ENCODE measurements at regions not wholly inside any gene's neighbourhood (a gene's known extent, or its start where the extent isn't known, plus 50 kb on each side); places are given as distances from the start of the nearest gene placed in this dataset.

DNA sequence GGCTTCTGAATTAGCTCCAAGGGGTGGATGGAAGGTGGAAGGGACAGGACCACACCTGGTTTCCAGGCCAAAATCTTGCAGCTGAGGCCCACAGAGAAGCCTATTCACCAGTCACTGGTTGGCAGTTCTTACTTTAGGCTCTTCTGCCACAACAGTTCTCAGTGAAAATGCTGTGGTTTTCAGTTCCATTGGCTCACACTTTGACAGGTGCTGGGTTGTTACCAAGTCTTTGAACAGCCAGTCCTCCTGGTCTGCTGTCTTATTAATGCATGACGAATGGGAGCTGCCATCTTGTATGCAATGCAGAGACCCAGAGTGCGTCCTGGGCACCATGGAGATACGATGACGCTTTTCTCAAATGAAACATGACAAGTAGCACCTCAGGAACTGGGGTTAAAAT, 232.0 kb upstream of the ZBED5 start:
- H3K9me3 ChIP-seq (ENCODE audit: control insufficient read depth in 2 of 2, insufficient read depth in 1 of 2, low read depth in 1 of 2, low read length in 1 of 2), result peaks cover 0 to 4% of the 10 kb centered on the region in 2 donors
- no peak overlapping the region for H3K4me3 ChIP-seq (ENCODE audit: low read depth in 1 of 2, low read length in 2 of 2)
- no peak overlapping the region for H3K27ac ChIP-seq (ENCODE audit: low read depth in 2 of 2, low read length in 1 of 2)
- 95 to 96% methylated on average over 4 of the region's 4 CpGs for WGBS, 2 donors
- H3K4me1 ChIP-seq (ENCODE audit: control insufficient read depth in 2 of 2, insufficient read depth in 2 of 2, low read length in 1 of 2), result no peaks in the 10 kb centered on the region
- no peaks in the 10 kb centered on the region for H3K27me3 ChIP-seq (ENCODE audit: control insufficient read depth in 1 of 2, insufficient read depth in 2 of 2, low read length in 2 of 2)
- no peaks in the 10 kb centered on the region for H3K36me3 ChIP-seq (ENCODE audit: control insufficient read depth in 2 of 2, insufficient read depth in 2 of 2, low read length in 1 of 2)

DNA sequence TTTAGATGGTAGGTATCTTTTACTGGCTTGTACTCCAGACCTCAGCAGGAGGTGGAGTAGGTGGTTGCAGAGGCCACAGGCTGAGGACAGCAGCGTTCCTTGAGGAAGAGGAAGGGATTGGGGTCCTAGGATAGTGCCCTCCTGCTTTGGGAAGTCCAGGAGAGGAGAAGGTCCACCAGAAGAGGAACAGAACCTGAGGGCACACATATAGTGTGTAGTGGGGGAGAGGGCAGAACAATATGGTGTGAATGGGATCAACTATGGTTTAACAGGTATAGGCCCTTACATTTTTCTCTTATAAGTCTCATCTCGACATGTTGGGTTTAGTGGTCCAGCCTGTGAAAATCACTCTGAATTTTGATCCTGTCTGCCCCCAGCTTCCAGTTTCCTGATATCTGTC, 229.1 kb upstream of the ZBED5 start:
- H3K4me3 ChIP-seq (ENCODE audit: low read depth in 1 of 2, low read length in 2 of 2), result no peak overlapping the region
- peaks cover 0 to 4% of the 10 kb centered on the region in 2 donors for H3K9me3 ChIP-seq (ENCODE audit: control insufficient read depth in 2 of 2, insufficient read depth in 1 of 2, low read depth in 1 of 2, low read length in 1 of 2)
- no peak overlapping the region for H3K27ac ChIP-seq (ENCODE audit: low read depth in 2 of 2, low read length in 1 of 2)
- H3K36me3 ChIP-seq (ENCODE audit: control insufficient read depth in 2 of 2, insufficient read depth in 2 of 2, low read length in 1 of 2), result no peaks in the 10 kb centered on the region
- no peaks in the 10 kb centered on the region for H3K4me1 ChIP-seq (ENCODE audit: control insufficient read depth in 2 of 2, insufficient read depth in 2 of 2, low read length in 1 of 2)
- 93 to 94% methylated on average over 2 of the region's 2 CpGs for WGBS, 2 donors
- no peaks in the 10 kb centered on the region for H3K27me3 ChIP-seq (ENCODE audit: control insufficient read depth in 1 of 2, insufficient read depth in 2 of 2, low read length in 2 of 2)

DNA sequence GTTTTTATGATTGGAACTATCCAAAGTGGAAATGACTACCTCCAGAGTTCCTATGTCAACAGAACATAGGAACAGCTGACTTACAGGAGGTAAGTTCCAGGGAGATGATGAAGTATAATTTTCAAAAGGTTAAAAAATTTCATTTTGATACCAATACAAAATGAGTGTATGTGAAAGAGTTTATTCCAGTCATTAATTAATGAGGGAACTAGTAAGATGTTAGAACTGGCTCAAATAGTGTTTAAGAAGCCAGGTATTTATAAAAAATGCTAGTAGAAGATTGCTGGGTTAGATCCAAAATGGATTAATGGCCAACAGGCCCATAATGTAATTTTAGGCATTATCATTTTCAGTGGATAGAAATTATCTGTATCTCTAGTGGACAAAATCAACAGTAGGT, 227.7 kb upstream of the ZBED5 start:
- Histone ChIP-seq H3K27ac (ENCODE audit: low read depth in 2 of 2, low read length in 1 of 2) (no peak overlapping the region), H3K9me3 (ENCODE audit: control insufficient read depth in 2 of 2, insufficient read depth in 1 of 2, low read depth in 1 of 2, low read length in 1 of 2) (no peaks in the 10 kb centered on the region), H3K36me3 (ENCODE audit: control insufficient read depth in 2 of 2, insufficient read depth in 2 of 2, low read length in 1 of 2) (no peaks in the 10 kb centered on the region), H3K27me3 (ENCODE audit: control insufficient read depth in 1 of 2, insufficient read depth in 2 of 2, low read length in 2 of 2) (no peaks in the 10 kb centered on the region), H3K4me1 (ENCODE audit: control insufficient read depth in 2 of 2, insufficient read depth in 2 of 2, low read length in 1 of 2) (no peaks in the 10 kb centered on the region), H3K4me3 (ENCODE audit: low read depth in 1 of 2, low read length in 2 of 2) (no peak overlapping the region)

DNA sequence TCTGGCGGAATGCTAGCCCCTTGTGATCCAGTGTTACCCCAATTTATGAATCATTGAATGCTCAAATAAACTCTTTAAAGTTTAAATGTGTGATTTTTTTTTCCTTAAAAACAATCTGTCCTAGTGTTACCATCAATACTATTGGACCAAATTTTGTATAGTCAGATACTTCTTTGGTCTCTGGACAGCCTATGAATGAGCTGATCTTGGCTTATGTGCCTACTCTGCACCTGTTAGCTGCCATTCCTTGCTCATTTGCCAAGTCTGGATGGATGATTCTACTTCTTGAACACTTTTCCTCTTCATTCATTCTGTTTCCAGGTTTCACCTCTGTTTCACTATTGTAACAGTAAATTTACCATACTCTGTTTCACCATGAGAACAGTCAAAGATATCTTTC, 226.5 kb upstream of the ZBED5 start:
- 84 to 89% methylated on average over 1 of the region's 1 CpG for WGBS, 2 donors

DNA sequence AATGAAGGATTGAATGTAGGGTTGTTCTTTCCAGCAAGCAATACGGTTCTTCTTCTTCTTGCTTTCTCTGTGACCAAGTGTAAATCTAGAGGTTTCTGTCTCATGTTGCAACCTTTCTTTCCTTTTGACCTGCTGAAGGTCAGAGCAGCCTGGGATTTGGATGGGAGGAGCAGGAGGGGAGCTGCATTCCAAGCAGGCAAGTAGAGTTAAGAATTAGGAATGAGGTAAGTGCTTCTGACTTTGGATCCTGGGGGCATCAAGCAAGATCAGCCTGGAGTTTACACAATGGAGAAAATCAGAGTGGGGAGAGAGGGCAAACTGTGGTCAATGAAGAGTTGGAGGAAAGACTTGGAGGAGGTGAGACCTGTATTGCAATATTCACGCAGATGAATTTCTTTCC, 225.6 kb upstream of the ZBED5 start:
- 92 to 94% methylated on average over 2 of the region's 2 CpGs for WGBS, 2 donors
- Histone ChIP-seq H3K9me3 (ENCODE audit: control insufficient read depth in 2 of 2, insufficient read depth in 1 of 2, low read depth in 1 of 2, low read length in 1 of 2) (no peaks in the 10 kb centered on the region), H3K4me3 (ENCODE audit: low read depth in 1 of 2, low read length in 2 of 2) (no peak overlapping the region), H3K36me3 (ENCODE audit: control insufficient read depth in 2 of 2, insufficient read depth in 2 of 2, low read length in 1 of 2) (no peaks in the 10 kb centered on the region), H3K4me1 (ENCODE audit: control insufficient read depth in 2 of 2, insufficient read depth in 2 of 2, low read length in 1 of 2) (no peaks in the 10 kb centered on the region), H3K27me3 (ENCODE audit: control insufficient read depth in 1 of 2, insufficient read depth in 2 of 2, low read length in 2 of 2) (no peaks in the 10 kb centered on the region), H3K27ac (ENCODE audit: low read depth in 2 of 2, low read length in 1 of 2) (no peak overlapping the region)

More for the DNA sequence above, 226.5 kb upstream of the ZBED5 start:
- no peaks in the 10 kb centered on the region for H3K9me3 ChIP-seq (ENCODE audit: control insufficient read depth in 2 of 2, insufficient read depth in 1 of 2, low read depth in 1 of 2, low read length in 1 of 2)
- H3K4me3 ChIP-seq (ENCODE audit: low read depth in 1 of 2, low read length in 2 of 2), result no peak overlapping the region
- H3K27ac ChIP-seq (ENCODE audit: low read depth in 2 of 2, low read length in 1 of 2), result no peak overlapping the region
- H3K36me3 ChIP-seq (ENCODE audit: control insufficient read depth in 2 of 2, insufficient read depth in 2 of 2, low read length in 1 of 2), result no peaks in the 10 kb centered on the region
- H3K27me3 ChIP-seq (ENCODE audit: control insufficient read depth in 1 of 2, insufficient read depth in 2 of 2, low read length in 2 of 2), result no peaks in the 10 kb centered on the region
- no peaks in the 10 kb centered on the region for H3K4me1 ChIP-seq (ENCODE audit: control insufficient read depth in 2 of 2, insufficient read depth in 2 of 2, low read length in 1 of 2)

DNA sequence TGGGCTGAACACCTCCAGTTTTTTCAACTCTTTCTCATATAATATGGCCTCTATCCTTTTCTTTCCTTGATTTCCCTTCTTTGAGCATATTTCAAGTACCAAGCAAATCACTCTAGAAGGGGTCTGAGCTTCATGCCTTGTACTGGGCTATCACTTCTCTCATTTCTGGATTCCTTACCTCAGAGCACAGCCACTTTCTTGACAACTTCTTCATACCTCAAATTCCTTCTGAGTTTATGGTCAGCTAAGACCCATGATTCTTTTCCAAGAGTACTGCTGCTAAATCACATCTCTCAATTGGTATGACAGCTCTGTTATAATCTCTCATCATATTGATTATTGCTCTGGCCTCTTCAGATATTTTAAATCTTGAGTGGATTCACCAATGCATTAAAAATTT, 224.8 kb upstream of the ZBED5 start:
- Histone ChIP-seq H3K27ac (ENCODE audit: low read depth in 2 of 2, low read length in 1 of 2) (no peak overlapping the region), H3K4me3 (ENCODE audit: low read depth in 1 of 2, low read length in 2 of 2) (no peak overlapping the region), H3K27me3 (ENCODE audit: control insufficient read depth in 1 of 2, insufficient read depth in 2 of 2, low read length in 2 of 2) (no peaks in the 10 kb centered on the region), H3K4me1 (ENCODE audit: control insufficient read depth in 2 of 2, insufficient read depth in 2 of 2, low read length in 1 of 2) (no peaks in the 10 kb centered on the region), H3K36me3 (ENCODE audit: control insufficient read depth in 2 of 2, insufficient read depth in 2 of 2, low read length in 1 of 2) (no peaks in the 10 kb centered on the region), H3K9me3 (ENCODE audit: control insufficient read depth in 2 of 2, insufficient read depth in 1 of 2, low read depth in 1 of 2, low read length in 1 of 2) (no peaks in the 10 kb centered on the region)

DNA sequence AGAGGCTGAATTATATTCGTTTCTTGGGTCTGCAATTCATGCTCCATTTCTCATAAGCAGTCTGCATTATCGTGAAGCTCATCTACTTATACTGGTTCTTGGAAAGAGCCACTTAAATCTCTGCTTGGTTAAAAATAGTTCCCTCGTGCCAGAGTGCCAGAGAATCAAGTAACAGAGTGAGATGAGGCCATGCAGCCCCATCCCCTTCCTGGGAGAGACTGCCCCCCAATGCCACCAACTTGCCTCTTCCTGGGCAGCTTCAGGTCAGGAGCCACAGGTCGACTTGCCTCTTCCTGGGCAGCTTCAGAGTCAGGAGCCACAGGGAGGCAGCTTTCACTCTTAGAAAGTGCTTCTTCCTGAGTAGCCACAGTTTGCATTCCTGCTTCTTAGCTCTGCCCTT, 223.9 kb upstream of the ZBED5 start:
- Histone ChIP-seq H3K36me3 (ENCODE audit: control insufficient read depth in 2 of 2, insufficient read depth in 2 of 2, low read length in 1 of 2) (no peaks in the 10 kb centered on the region), H3K27ac (ENCODE audit: low read depth in 2 of 2, low read length in 1 of 2) (no peak overlapping the region), H3K4me3 (ENCODE audit: low read depth in 1 of 2, low read length in 2 of 2) (no peak overlapping the region), H3K27me3 (ENCODE audit: control insufficient read depth in 1 of 2, insufficient read depth in 2 of 2, low read length in 2 of 2) (no peaks in the 10 kb centered on the region), H3K4me1 (ENCODE audit: control insufficient read depth in 2 of 2, insufficient read depth in 2 of 2, low read length in 1 of 2) (no peaks in the 10 kb centered on the region), H3K9me3 (ENCODE audit: control insufficient read depth in 2 of 2, insufficient read depth in 1 of 2, low read depth in 1 of 2, low read length in 1 of 2) (no peaks in the 10 kb centered on the region)
- WGBS, 2 donors, result 38 to 47% methylated on average over 4 of the region's 4 CpGs

DNA sequence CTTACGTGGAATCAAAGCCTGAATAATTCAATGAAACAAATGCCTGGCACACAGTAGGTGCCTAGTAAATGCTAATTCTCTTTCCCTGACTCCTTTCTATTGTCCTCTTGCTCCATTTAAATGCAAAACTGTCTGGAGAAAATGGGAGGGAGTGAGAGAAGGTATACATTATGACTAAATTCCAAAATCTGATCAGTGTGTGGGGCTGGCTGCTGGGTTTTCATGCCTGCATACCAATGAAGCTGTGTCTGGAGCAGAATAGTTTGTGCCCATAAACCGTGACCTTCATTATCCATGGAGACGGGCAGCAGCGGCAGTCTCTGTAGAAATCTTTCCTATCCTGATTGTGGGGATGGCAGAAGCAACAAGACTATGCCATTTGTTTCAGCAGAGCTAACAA, 223.4 kb upstream of the ZBED5 start:
- H3K36me3 ChIP-seq (ENCODE audit: control insufficient read depth in 2 of 2, insufficient read depth in 2 of 2, low read length in 1 of 2), result no peaks in the 10 kb centered on the region
- 70 to 80% methylated on average over 4 of the region's 4 CpGs for WGBS, 2 donors

DNA sequence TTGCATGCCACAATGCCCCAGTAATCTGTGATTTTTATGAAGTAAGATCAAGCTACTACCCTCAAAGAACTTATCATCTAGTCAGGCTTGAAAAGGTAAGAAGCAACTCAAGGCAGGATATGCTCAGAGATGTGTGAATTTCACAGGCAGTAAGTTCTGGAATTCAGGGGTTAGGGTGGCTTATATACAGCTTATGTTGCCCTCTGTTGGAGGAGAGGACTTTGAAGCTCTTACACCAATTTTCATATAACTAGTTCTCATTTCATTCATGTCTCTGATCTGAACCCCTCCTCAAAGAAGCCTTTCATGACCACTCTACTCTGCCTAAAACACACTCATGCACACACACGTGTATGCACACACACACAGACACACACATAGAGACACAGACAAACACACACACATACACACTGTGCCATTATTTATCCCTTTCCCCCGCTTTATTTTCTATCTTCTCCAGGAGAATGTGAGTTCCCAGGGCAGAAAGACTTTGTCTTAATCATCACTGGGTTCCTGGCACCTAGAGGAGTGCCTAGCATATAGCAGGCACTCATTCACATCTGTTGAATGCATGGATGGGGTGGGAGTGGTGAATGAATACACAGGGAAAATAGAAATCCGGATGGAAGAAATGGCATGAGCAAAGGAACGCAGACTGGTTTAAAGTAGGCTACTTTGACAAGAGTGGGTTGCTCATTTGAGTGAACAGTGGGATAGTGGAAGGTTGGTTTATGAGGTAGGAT, 220.7 kb upstream of the ZBED5 start:
- Histone ChIP-seq H3K27ac (ENCODE audit: low read depth in 2 of 2, low read length in 1 of 2) (no peak overlapping the region), H3K4me1 (ENCODE audit: control insufficient read depth in 2 of 2, insufficient read depth in 2 of 2, low read length in 1 of 2) (no peaks in the 10 kb centered on the region), H3K36me3 (ENCODE audit: control insufficient read depth in 2 of 2, insufficient read depth in 2 of 2, low read length in 1 of 2) (no peaks in the 10 kb centered on the region), H3K4me3 (ENCODE audit: low read depth in 1 of 2, low read length in 2 of 2) (no peak overlapping the region), H3K27me3 (ENCODE audit: control insufficient read depth in 1 of 2, insufficient read depth in 2 of 2, low read length in 2 of 2) (no peaks in the 10 kb centered on the region), H3K9me3 (ENCODE audit: control insufficient read depth in 2 of 2, insufficient read depth in 1 of 2, low read depth in 1 of 2, low read length in 1 of 2) (no peaks in the 10 kb centered on the region)
- WGBS, 2 donors, result 94% methylated on average over 4 of the region's 4 CpGs

More for the DNA sequence above, 223.4 kb upstream of the ZBED5 start:
- no peak overlapping the region for H3K4me3 ChIP-seq (ENCODE audit: low read depth in 1 of 2, low read length in 2 of 2)
- no peaks in the 10 kb centered on the region for H3K9me3 ChIP-seq (ENCODE audit: control insufficient read depth in 2 of 2, insufficient read depth in 1 of 2, low read depth in 1 of 2, low read length in 1 of 2)
- no peaks in the 10 kb centered on the region for H3K4me1 ChIP-seq (ENCODE audit: control insufficient read depth in 2 of 2, insufficient read depth in 2 of 2, low read length in 1 of 2)
- H3K27me3 ChIP-seq (ENCODE audit: control insufficient read depth in 1 of 2, insufficient read depth in 2 of 2, low read length in 2 of 2), result no peaks in the 10 kb centered on the region
- no peak overlapping the region for H3K27ac ChIP-seq (ENCODE audit: low read depth in 2 of 2, low read length in 1 of 2)

DNA sequence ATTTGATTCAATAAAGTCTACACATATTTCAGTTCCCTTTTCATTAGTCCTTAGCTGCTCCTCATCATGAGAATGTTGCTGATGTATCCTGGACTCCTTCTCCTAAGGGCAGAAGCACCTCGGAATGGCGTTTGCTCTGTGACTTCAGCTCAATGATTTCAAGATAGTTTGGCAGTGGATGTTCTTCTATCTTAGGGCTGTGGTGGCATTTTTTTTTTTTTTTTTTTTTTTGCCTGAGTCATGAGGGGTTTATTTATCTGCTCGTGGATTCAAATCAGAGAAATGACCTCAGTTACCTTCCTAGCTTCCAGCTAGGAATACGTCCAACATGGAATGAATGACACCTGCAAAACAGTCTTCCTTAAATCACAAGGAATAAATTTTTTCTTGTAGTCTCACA, 220.0 kb upstream of the ZBED5 start:
- Histone ChIP-seq H3K4me3 (ENCODE audit: low read depth in 1 of 2, low read length in 2 of 2) (no peak overlapping the region), H3K9me3 (ENCODE audit: control insufficient read depth in 2 of 2, insufficient read depth in 1 of 2, low read depth in 1 of 2, low read length in 1 of 2) (no peaks in the 10 kb centered on the region), H3K27ac (ENCODE audit: low read depth in 2 of 2, low read length in 1 of 2) (no peak overlapping the region), H3K36me3 (ENCODE audit: control insufficient read depth in 2 of 2, insufficient read depth in 2 of 2, low read length in 1 of 2) (no peaks in the 10 kb centered on the region), H3K4me1 (ENCODE audit: control insufficient read depth in 2 of 2, insufficient read depth in 2 of 2, low read length in 1 of 2) (no peaks in the 10 kb centered on the region), H3K27me3 (ENCODE audit: control insufficient read depth in 1 of 2, insufficient read depth in 2 of 2, low read length in 2 of 2) (no peaks in the 10 kb centered on the region)
- 73 to 79% methylated on average over 4 of the region's 4 CpGs for WGBS, 2 donors
